ENCODE measurements at regions not wholly inside any gene's neighbourhood (a gene's known extent, or its start where the extent isn't known, plus 50 kb on each side); places are given as distances from the start of the nearest gene placed in this dataset.
A peak's percentile ranks its signal among the peaks of the same experiment; 100 is the strongest.
"Not testable (repeated sequence)": the region's sequence is repeated elsewhere in the genome, so short reads cannot be mapped to it uniquely, and the experiment has no call there.

DNA sequence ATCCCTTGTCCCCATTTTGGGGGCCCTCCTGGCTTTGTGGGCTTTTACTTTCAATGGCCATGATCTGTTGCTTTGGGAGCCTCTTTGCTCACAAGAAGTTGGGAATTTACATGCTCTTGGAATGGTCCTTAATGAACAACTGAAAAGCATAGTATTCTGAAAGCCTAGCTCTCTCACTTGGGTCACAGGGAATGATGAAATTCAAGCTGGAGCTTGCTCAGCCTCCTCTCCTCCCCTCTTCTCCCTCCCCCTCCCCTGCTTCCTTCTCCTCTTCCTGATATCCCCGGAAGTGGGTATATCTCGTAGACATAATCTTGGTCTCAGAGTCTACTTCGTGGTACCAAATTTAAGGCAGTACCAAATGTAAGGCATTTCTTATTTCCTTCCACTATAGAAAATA is 400.6 kb upstream of the NR3C2 start:
- H3K27me3 Mint-ChIP-seq, result no peaks in the 10 kb centered on the region
- no peaks in the 10 kb centered on the region for H3K36me3 Mint-ChIP-seq (ENCODE audit: low read depth)
- no peaks in the 10 kb centered on the region for H3K4me1 Mint-ChIP-seq (ENCODE audit: low read depth)
- H3K4me3 Mint-ChIP-seq, result no peak overlapping the region
- H3K27ac Mint-ChIP-seq, result no peak overlapping the region
- no peaks in the 10 kb centered on the region for H3K9me3 Mint-ChIP-seq

DNA sequence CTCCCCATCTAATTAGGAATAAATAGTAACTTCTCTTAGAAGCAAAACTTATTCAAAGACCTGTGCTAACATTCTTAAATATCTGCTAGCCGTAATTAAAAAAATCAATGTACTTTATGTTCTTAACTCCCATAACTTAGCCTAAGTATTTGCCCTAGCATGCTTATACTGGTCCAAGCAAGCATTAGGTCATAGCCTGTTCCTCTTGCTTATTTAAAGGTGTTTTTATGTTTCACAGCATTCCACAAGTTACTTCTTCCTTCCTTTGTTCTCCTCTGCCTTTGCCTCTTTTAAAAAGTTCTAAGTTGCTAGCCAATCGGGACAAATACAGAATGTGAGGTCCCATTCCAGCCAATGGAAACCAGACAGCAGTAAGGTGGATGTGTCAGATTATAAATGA is 395.4 kb upstream of the NR3C2 start:
- not testable (repeated sequence) for H3K9me3 Mint-ChIP-seq; H3K27ac Mint-ChIP-seq; H3K4me1 Mint-ChIP-seq (ENCODE audit: low read depth); H3K27me3 Mint-ChIP-seq; H3K36me3 Mint-ChIP-seq (ENCODE audit: low read depth); H3K4me3 Mint-ChIP-seq

DNA sequence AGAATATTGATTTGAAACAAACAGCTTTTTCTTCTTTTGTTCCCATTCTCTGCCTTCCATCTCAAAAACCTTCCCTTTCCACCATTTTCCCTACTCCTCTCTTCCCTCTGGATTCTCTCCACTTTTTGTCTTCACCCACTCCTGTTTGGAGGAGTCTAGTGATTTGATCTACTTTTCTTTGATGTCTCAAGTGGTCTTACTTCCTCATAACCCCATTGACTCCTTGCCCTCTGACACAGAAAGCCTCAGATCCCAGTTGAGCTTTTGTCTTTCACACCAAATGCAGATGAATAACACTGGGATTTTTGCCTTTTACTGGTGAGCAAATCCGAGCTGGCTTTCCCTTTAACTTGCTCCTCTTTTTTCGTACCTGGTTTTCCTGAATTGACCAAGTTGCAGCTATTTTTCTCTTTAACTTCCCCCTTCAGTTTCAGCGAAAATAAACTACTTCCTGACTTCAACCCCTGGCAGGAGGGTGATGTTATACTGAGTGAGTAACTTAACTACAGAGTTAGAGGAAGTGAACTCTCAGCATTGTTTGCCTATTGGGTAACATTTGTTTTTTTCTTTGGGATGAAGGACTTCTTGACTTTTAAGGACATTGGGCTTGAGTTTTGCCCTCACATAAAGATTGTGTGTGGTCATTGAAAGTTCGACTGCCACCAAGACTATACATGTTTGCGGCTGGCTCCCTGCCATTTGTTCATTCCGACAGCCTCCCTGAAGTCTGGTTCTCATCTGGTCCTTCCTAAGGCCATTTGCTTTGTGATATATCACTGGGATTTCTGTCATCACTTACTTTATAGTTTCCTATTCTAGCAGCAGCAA is 392.8 kb upstream of the NR3C2 start:
- Mint-ChIP-seq H3K36me3 (ENCODE audit: low read depth) (no peaks in the 10 kb centered on the region), H3K27ac (peak overlapping the region; percentile 34), H3K4me3 (peak overlapping the region; percentile 25), H3K9me3 (no peaks in the 10 kb centered on the region), H3K27me3 (no peaks in the 10 kb centered on the region), H3K4me1 (ENCODE audit: low read depth) (peaks cover 5% of the 10 kb centered on the region)

DNA sequence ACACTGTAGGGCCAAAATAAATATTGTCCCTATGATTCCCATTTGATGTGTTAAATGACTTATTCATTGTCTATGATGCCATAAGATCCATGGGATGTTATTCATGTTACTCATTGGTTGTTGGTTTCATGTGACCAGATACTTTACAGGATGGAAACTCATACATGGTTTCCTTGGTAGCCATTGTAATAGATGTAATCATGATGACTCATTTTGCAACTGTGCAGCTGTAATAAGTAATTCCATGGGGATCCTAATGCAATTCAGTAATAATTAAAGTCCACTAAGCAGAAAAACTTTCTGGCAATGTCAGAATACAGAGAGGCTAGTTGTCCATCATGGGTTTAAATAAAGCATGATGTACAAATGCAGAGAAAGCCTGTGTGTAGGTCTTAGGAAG is 389.7 kb upstream of the NR3C2 start:
- no peaks in the 10 kb centered on the region for H3K36me3 Mint-ChIP-seq (ENCODE audit: low read depth)
- no peak overlapping the region for H3K4me3 Mint-ChIP-seq
- H3K27ac Mint-ChIP-seq, result no peak overlapping the region
- no peaks in the 10 kb centered on the region for H3K27me3 Mint-ChIP-seq
- H3K9me3 Mint-ChIP-seq, result peaks cover 3% of the 10 kb centered on the region
- peaks cover 5% of the 10 kb centered on the region for H3K4me1 Mint-ChIP-seq (ENCODE audit: low read depth)

DNA sequence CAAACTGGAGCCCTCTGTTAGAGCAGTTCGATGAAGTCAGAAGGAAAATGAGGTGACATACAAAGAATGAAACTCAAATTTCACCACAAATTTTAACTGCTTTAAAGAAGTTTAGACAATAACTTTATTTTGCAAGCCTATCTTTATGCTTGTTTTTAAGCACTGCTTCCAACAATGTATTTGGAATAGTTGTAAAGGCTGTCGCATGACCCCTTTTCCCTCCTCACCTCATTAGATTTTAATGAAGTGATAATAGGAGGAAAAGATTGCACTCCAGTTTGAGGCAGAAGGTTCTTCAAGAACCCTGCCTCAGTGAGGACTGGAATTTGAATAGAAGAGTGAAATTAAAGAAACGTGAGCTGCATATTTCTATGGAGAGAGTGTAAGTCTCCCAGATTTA is 386.1 kb upstream of the NR3C2 start:
- Mint-ChIP-seq H3K4me3 (no peak overlapping the region), H3K9me3 (peaks cover 4% of the 10 kb centered on the region), H3K36me3 (ENCODE audit: low read depth) (no peaks in the 10 kb centered on the region), H3K4me1 (ENCODE audit: low read depth) (no peaks in the 10 kb centered on the region), H3K27me3 (no peaks in the 10 kb centered on the region), H3K27ac (no peak overlapping the region)

DNA sequence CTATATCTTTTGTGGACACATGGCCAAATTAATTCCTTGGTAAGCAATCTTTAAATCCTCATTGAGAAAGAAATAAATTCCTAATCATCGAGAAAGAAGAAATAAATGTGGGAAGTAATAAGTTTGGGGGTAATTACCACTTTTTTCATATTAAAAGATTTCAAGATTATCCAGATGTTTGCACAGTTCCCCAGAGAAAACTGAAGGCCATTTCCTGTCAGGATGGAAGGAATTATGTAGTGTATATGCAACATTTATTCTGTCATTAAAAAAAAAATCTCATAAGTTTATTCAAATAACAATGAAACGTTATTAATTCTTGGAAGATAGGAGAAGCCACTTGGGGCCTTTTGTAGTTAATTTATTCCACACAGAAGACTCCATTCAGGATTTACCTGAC is 385.6 kb upstream of the NR3C2 start:
- no peaks in the 10 kb centered on the region for H3K36me3 Mint-ChIP-seq (ENCODE audit: low read depth)
- no peaks in the 10 kb centered on the region for H3K27me3 Mint-ChIP-seq
- no peaks in the 10 kb centered on the region for H3K4me1 Mint-ChIP-seq (ENCODE audit: low read depth)
- peaks cover 4% of the 10 kb centered on the region for H3K9me3 Mint-ChIP-seq
- H3K4me3 Mint-ChIP-seq, result no peak overlapping the region
- no peak overlapping the region for H3K27ac Mint-ChIP-seq

DNA sequence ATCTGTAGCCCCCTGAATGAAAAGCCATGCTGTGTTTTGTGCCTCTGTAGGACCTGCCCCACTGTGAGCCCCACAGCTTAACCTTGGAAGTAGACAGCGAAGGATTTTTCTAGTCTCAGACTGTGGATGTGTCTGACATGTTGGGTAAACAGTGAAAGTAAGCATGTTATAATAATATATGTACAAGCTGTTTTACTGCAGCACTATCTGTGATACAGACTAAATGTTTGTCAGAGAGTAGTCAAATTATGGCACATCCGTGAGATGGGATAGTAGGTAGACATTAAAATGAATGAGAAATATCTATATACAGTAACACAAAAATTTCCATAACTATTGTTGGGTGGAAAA is 381.2 kb upstream of the NR3C2 start:
- Mint-ChIP-seq H3K9me3 (peaks cover 4% of the 10 kb centered on the region), H3K4me1 (ENCODE audit: low read depth) (no peaks in the 10 kb centered on the region), H3K27ac (no peak overlapping the region), H3K27me3 (no peaks in the 10 kb centered on the region), H3K4me3 (no peak overlapping the region), H3K36me3 (ENCODE audit: low read depth) (no peaks in the 10 kb centered on the region)

DNA sequence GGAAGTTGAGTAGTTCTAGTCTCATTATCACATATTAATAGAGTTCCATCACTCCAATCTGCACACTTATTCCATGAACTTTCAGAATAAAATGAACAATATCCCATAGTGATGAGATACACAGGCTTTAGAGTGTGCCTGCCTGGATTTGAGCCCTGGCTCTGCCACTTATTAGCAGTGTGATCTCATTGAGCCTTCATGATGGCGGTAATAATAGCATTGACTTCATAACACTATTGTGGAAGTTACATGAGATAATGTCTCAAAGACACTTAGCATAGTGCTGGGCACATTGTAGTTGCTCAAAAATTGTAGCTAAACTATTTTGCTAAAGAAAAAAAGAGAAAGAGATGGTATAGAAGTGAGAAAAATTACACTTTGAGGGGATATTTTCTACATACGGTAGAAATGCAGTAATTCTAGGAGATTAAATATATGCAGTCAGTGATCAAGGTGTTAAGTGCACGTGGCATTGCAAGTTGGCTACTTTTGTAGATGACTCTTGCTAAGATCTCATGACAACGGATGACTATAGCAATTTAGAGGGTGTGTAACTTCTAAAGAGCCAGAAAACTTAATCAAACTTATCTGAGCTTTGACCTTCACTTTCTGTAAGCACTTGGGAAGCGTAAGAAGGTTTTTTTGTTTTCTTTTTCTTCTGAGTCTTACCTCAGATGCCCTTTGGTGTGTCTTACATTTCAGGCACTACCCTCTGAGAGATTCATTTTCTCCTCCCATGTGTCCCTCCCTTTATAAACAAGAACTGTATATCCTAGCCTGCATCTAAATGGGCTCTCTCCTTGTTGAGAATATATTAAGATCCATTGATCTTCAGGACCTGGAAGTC is 380.6 kb upstream of the NR3C2 start:
- Mint-ChIP-seq H3K27ac (no peak overlapping the region), H3K9me3 (peaks cover 4% of the 10 kb centered on the region), H3K27me3 (no peaks in the 10 kb centered on the region), H3K4me1 (ENCODE audit: low read depth) (no peaks in the 10 kb centered on the region), H3K36me3 (ENCODE audit: low read depth) (no peaks in the 10 kb centered on the region), H3K4me3 (no peak overlapping the region)

DNA sequence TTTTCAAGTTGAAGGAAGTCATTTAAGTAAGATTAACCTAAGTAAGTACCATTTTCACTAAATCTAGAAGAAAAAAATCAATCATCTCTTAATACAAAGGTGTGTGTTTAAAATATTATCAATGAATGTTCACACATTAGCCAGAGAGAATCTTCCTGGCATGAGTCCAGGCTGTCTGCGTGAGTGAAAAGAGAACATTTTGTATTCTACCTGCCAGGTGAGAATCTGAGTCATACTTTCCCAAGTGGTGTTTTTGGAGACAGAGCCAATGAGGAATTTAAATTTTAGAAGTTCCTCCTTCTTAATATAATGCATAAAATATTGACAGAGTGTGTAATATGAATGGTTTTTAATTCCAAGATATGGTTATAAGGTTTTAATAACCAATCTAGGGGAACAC is 371.8 kb upstream of the NR3C2 start:
- H3K4me3 Mint-ChIP-seq, result no peak overlapping the region
- no peak overlapping the region for H3K27ac Mint-ChIP-seq
- H3K27me3 Mint-ChIP-seq, result no peaks in the 10 kb centered on the region
- no peaks in the 10 kb centered on the region for H3K36me3 Mint-ChIP-seq (ENCODE audit: low read depth)
- H3K4me1 Mint-ChIP-seq (ENCODE audit: low read depth), result no peaks in the 10 kb centered on the region
- H3K9me3 Mint-ChIP-seq, result peaks cover 11% of the 10 kb centered on the region

DNA sequence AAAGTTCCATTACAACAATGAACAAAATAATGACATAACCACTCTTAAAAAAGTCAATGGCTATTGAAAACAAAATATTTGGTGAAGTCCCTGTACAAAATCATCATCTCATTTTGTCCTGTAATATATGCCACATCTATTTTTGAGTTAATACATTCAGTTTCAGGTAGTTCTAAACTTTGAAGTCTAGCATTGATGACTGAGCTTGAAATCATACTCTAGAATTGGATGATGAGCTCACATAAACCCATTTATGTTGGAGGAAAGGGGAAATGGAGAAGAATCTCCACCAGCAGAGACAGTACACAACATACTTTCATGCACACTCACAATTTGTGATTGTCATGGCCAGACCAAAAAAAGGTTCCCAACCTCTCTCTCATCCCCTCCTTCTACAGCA is 371.1 kb upstream of the NR3C2 start:
- H3K4me1 Mint-ChIP-seq (ENCODE audit: low read depth), result no peaks in the 10 kb centered on the region
- H3K4me3 Mint-ChIP-seq, result no peak overlapping the region
- H3K36me3 Mint-ChIP-seq (ENCODE audit: low read depth), result no peaks in the 10 kb centered on the region
- no peak overlapping the region for H3K27ac Mint-ChIP-seq
- peaks cover 11% of the 10 kb centered on the region for H3K9me3 Mint-ChIP-seq
- no peaks in the 10 kb centered on the region for H3K27me3 Mint-ChIP-seq

DNA sequence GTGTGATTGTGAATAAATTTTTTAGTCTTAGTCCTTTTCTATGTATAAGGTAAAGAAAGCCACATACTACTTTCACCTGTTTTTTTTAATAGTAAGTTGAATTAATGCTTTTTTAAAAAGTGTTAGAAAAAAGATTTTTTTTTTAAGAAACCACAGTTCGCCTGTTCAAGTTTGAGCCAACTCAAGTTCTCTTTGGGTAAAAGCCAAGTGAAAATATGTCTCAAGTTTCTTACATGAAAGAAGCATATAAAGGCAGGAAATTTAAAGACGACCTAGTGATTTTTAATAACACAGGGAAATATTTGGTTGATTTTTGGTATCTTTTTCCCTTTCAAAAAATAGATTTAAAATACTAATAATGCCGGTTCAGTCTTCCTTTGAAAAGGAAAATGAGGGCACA is 369.9 kb upstream of the NR3C2 start:
- Mint-ChIP-seq H3K9me3 (peaks cover 11% of the 10 kb centered on the region), H3K27ac (no peak overlapping the region), H3K27me3 (no peaks in the 10 kb centered on the region), H3K4me3 (no peak overlapping the region), H3K36me3 (ENCODE audit: low read depth) (no peaks in the 10 kb centered on the region), H3K4me1 (ENCODE audit: low read depth) (no peaks in the 10 kb centered on the region)

DNA sequence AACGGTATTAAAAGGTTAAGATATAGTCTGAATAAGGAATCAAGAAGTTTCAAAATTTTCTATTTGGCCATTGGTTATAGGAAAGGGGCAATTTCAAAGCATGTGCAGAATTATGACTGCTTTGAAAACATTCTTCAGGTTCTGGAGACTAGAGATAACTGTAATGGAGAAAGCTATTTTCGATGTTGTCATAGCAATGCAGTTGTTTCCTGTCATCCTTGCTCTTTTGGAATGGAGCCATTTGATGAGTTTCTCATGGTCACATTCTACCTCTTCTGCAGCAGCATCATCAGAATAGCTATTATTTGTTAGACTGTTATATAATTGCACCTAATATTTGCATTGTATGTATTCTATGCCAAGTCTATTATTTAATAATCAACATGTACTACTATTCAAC is 368.2 kb upstream of the NR3C2 start:
- Mint-ChIP-seq H3K27me3 (no peaks in the 10 kb centered on the region), H3K4me1 (ENCODE audit: low read depth) (no peaks in the 10 kb centered on the region), H3K27ac (no peak overlapping the region), H3K4me3 (no peak overlapping the region), H3K9me3 (peaks cover 6% of the 10 kb centered on the region), H3K36me3 (ENCODE audit: low read depth) (no peaks in the 10 kb centered on the region)

DNA sequence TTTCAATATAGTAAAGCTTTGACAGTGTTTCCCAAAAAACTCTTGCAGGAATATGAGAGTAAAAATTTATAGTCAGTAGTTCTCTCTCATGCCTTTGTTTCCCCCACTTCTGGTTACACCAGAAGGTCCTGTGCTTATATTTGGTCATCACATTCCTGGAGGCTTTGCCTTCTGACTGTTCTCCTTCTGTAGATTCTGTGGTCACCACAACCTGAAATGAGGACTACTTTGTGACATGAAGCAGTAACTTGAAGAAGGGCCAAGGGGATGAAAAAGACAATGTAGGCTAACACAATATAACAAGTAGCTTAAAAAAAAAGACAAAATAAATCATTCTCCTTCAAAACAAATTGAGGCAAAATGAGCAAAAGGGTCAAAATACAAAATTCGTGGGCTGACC is 366.2 kb upstream of the NR3C2 start:
- H3K27me3 Mint-ChIP-seq, result no peaks in the 10 kb centered on the region
- H3K9me3 Mint-ChIP-seq, result no peaks in the 10 kb centered on the region
- no peaks in the 10 kb centered on the region for H3K36me3 Mint-ChIP-seq (ENCODE audit: low read depth)
- no peaks in the 10 kb centered on the region for H3K4me1 Mint-ChIP-seq (ENCODE audit: low read depth)
- H3K4me3 Mint-ChIP-seq, result no peak overlapping the region
- H3K27ac Mint-ChIP-seq, result no peak overlapping the region

DNA sequence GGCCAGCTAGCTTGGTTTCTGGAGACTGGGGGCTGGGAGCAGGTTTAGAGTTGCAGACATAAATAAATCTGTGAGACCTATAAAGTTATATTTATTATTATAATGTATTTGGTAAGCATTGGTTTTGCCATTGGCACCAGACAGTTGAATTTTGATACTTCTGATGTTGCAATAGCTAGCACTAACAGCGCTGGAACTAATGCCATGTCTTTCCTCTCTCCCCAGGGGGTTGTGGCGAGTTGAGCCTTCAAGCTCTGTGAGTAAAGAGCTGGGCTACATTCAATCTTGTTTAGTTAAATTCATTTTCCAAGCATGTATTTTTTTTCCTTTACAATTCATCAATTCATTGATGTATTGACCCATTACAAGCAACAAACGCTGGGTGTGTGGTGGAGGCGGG is 358.7 kb upstream of the NR3C2 start:
- H3K27ac Mint-ChIP-seq, result no peak overlapping the region
- H3K36me3 Mint-ChIP-seq (ENCODE audit: low read depth), result no peaks in the 10 kb centered on the region
- H3K4me1 Mint-ChIP-seq (ENCODE audit: low read depth), result no peaks in the 10 kb centered on the region
- H3K4me3 Mint-ChIP-seq, result no peak overlapping the region
- no peaks in the 10 kb centered on the region for H3K27me3 Mint-ChIP-seq
- H3K9me3 Mint-ChIP-seq, result no peaks in the 10 kb centered on the region

DNA sequence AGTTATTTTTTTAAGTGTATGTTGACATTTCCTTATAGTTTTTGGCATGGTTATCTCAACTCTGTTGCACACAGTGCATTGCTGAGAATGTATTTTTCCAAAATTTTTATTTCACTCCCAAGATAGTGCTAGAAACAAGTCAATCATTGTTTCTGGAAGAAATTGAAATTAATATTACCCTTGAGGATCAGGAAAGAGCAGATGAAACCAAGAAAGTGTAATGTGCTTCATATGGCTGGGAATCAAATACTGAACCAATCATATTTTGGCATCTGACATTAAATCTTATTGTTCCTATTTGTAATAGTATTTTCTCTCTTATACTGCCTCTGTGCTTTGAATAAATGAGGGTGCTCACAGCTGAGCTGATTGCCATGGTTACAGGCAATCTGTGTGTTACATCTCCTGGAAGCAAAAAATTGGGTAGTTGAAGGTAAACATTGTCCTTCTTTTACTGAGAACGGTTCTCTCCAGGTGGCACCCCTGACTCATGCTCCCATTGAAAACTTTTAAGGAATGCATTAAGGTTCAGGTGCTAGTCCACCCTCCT is 358.2 kb upstream of the NR3C2 start:
- Mint-ChIP-seq H3K27me3 (no peaks in the 10 kb centered on the region), H3K4me3 (no peak overlapping the region), H3K36me3 (ENCODE audit: low read depth) (no peaks in the 10 kb centered on the region), H3K4me1 (ENCODE audit: low read depth) (no peaks in the 10 kb centered on the region), H3K9me3 (no peaks in the 10 kb centered on the region), H3K27ac (no peak overlapping the region)
